H9 (cell line): ENCODE measurements at regions not wholly inside any gene's neighbourhood (a gene's known extent, or its start where the extent isn't known, plus 50 kb on each side); places are given as distances from the start of the nearest gene placed in this dataset.

Experiments
- DNase-seq: peaks from one replicate; pipeline ENCODE4 v3.0.0-alpha.2; 2017
- H2AFZ ChIP-seq: one replicate; pipeline ENCODE4 v1.6.1; 2013; ENCODE audit warnings: mild to moderate bottlenecking, low read length, control low read depth, moderate library complexity
- H2AK5ac ChIP-seq: 2 replicates; pipeline ENCODE4 v1.6.1; 2013; ENCODE audit warnings: low read length, control low read depth, mixed read lengths; ENCODE audit not compliant: insufficient read length
- H2BK120ac ChIP-seq: one replicate; pipeline ENCODE4 v1.6.1; 2013; ENCODE audit warnings: low read depth, mild to moderate bottlenecking, low read length, control low read depth, inconsistent platforms; ENCODE audit not compliant: poor library complexity, severe bottlenecking
- H2BK12ac ChIP-seq: 2 replicates; pipeline ENCODE4 v1.6.1; 2013; ENCODE audit warnings: low read length, control low read depth, mixed read lengths, low read depth; ENCODE audit not compliant: insufficient read length
- H2BK15ac ChIP-seq: 2 replicates; pipeline ENCODE4 v1.6.1; 2013; ENCODE audit warnings: low read depth, low read length, control low read depth
- H2BK20ac ChIP-seq: one replicate; pipeline ENCODE4 v1.6.1; 2013; ENCODE audit warnings: low read depth, mild to moderate bottlenecking, low read length, control low read depth, inconsistent platforms; ENCODE audit not compliant: poor library complexity, severe bottlenecking
- H2BK5ac ChIP-seq: 2 replicates; pipeline ENCODE4 v1.6.1; 2013; ENCODE audit warnings: low read length, control low read depth, mixed read lengths; ENCODE audit not compliant: insufficient read length
- H3K14ac ChIP-seq: 2 replicates; pipeline ENCODE4 v1.6.1; 2013; ENCODE audit warnings: low read length, control low read depth; ENCODE audit not compliant: insufficient read depth
- H3K18ac ChIP-seq: 2 replicates; pipeline ENCODE4 v1.6.1; 2013; ENCODE audit warnings: low read depth, mild to moderate bottlenecking, mixed read lengths, low read length, control low read depth; ENCODE audit not compliant: insufficient read length
- H3K23ac ChIP-seq: 2 replicates; pipeline ENCODE4 v1.6.1; 2013; ENCODE audit warnings: low read length, control low read depth, mixed read lengths, low read depth; ENCODE audit not compliant: insufficient read length
- H3K23me2 ChIP-seq: 2 replicates; pipeline ENCODE4 v1.6.1; 2013; ENCODE audit warnings: low read depth, mild to moderate bottlenecking, mixed read lengths, low read length, control low read depth; ENCODE audit not compliant: insufficient read length, poor library complexity, severe bottlenecking
- H3K27ac ChIP-seq: 2 replicates; pipeline ENCODE4 v1.5.1; 2013; ENCODE audit warnings: low read length, control low read depth, mixed read lengths, low read depth; ENCODE audit not compliant: insufficient read length
- H3K27me3 ChIP-seq: 2 replicates; pipeline ENCODE4 v1.6.1; 2013; ENCODE audit warnings: low read length, control low read depth, inconsistent platforms; ENCODE audit not compliant: insufficient read depth
- H3K4ac ChIP-seq: 2 replicates; pipeline ENCODE4 v1.6.1; 2013; ENCODE audit warnings: low read depth, mild to moderate bottlenecking, control low read depth, inconsistent platforms, low read length, moderate library complexity
- H3K4me1 ChIP-seq: 2 replicates; pipeline ENCODE4 v1.6.1; 2013; ENCODE audit warnings: low read length, control low read depth, inconsistent platforms; ENCODE audit not compliant: insufficient read depth
- H3K4me2 ChIP-seq: 2 replicates; pipeline ENCODE4 v1.6.1; 2013; ENCODE audit warnings: low read length, control low read depth, mixed read lengths; ENCODE audit not compliant: insufficient read length, insufficient read depth
- H3K56ac ChIP-seq: 2 replicates; pipeline ENCODE4 v1.6.1; 2013; ENCODE audit warnings: low read depth, mild to moderate bottlenecking, mixed read lengths, low read length, control low read depth; ENCODE audit not compliant: insufficient read length
- H3K79me1 ChIP-seq: 2 replicates; pipeline ENCODE4 v1.6.1; 2013; ENCODE audit warnings: low read depth, mild to moderate bottlenecking, moderate library complexity, low read length, control low read depth, inconsistent platforms; ENCODE audit not compliant: insufficient read depth, poor library complexity, severe bottlenecking
- H3K79me2 ChIP-seq: 2 replicates; pipeline ENCODE4 v1.6.1; 2013; ENCODE audit warnings: low read length, control low read depth, inconsistent platforms; ENCODE audit not compliant: insufficient read depth
- H3K9ac ChIP-seq: 2 replicates; pipeline ENCODE4 v1.6.1; 2013; ENCODE audit warnings: low read length, control low read depth, mixed read lengths; ENCODE audit not compliant: insufficient read length; ENCODE audit errors: extremely low read depth
- H3K9me3 ChIP-seq: one replicate; pipeline ENCODE4 v1.6.1; 2013; ENCODE audit warnings: low read depth, low read length, inconsistent platforms; ENCODE audit not compliant: control insufficient read depth
- H3T11ph ChIP-seq: one replicate; pipeline ENCODE4 v1.6.1; 2013; ENCODE audit warnings: mild to moderate bottlenecking, low read length, control low read depth, inconsistent platforms
- H4K20me1 ChIP-seq: one replicate; pipeline ENCODE4 v1.6.1; 2013; ENCODE audit not compliant: control insufficient read depth, insufficient read length, insufficient read depth
- H4K5ac ChIP-seq: 2 replicates; pipeline ENCODE4 v1.6.1; 2013; ENCODE audit warnings: low read depth, mild to moderate bottlenecking, mixed read lengths, low read length, control low read depth; ENCODE audit not compliant: insufficient read length
- H4K8ac ChIP-seq: replicated peaks from 2 replicates; pipeline ENCODE4 v1.6.1; 2013; ENCODE audit warnings: low read length, control low read depth, mixed read lengths, low read depth; ENCODE audit not compliant: insufficient read length
- H4K91ac ChIP-seq: 2 replicates; pipeline ENCODE4 v1.6.1; 2013; ENCODE audit warnings: low read depth, mild to moderate bottlenecking, moderate library complexity, mixed read lengths, low read length, control low read depth; ENCODE audit not compliant: insufficient read length
- H3K27ac Mint-ChIP-seq, 3 experiments: 2 replicates in 2 of 3; 3 replicates in 1 of 3; pipeline ENCODE4 v1.8.0; 2020 to 2021; ENCODE audit warnings: mixed read lengths in 3 of 3, mild to moderate bottlenecking in 1 of 3, moderate library complexity in 1 of 3
- H3K27me3 Mint-ChIP-seq: 2 replicates; pipeline ENCODE4 v1.8.0; 2021; ENCODE audit warnings: low read depth, mild to moderate bottlenecking, moderate library complexity, mixed read lengths
- H3K36me3 Mint-ChIP-seq, 3 experiments: 2 replicates in 2 of 3; 3 replicates in 1 of 3; pipeline ENCODE4 v1.8.0; 2020 to 2021; ENCODE audit warnings: low read depth in 3 of 3, mixed read lengths in 3 of 3; ENCODE audit not compliant: insufficient read depth in 1 of 3
- H3K4me1 Mint-ChIP-seq, 2 experiments: 2 replicates each; pipeline ENCODE4 v1.8.0; 2020; ENCODE audit warnings: mixed read lengths in 2 of 2
- H3K4me3 Mint-ChIP-seq, 2 experiments: 2 replicates in 1 of 2; 3 replicates in 1 of 2; pipeline ENCODE4 v1.8.0; 2020 to 2021; ENCODE audit warnings: mild to moderate bottlenecking in 2 of 2, mixed read lengths in 2 of 2, moderate library complexity in 1 of 2
- H3K9me3 Mint-ChIP-seq, 2 experiments: 2 replicates in 1 of 2; 3 replicates in 1 of 2; pipeline ENCODE4 v1.8.0; 2020; ENCODE audit warnings: mild to moderate bottlenecking in 2 of 2, mixed read lengths in 2 of 2, moderate library complexity in 1 of 2
- WGBS: extraction: QIAGEN DNeasy Blood & Tissue Kit; methylation state at CpG from one replicate; pipeline ENCODE4 v1.1.7; 2013; ENCODE audit warnings: missing lambda C conversion rate, low lambda C conversion rate, mixed read lengths; ENCODE audit not compliant: insufficient read length; ENCODE audit errors: extremely low coverage; 5-methylcytosine and 5-hydroxymethylcytosine counted together
- TF ChIP-seq, protein P1 (sequence below): fragments of 200-600 bp; sonication (generic); conservative IDR thresholded peaks from 3 replicates; pipeline ENCODE4 v1.8.0; 2021; ENCODE audit warnings: antibody characterized with exemption, mild to moderate bottlenecking

DNA sequence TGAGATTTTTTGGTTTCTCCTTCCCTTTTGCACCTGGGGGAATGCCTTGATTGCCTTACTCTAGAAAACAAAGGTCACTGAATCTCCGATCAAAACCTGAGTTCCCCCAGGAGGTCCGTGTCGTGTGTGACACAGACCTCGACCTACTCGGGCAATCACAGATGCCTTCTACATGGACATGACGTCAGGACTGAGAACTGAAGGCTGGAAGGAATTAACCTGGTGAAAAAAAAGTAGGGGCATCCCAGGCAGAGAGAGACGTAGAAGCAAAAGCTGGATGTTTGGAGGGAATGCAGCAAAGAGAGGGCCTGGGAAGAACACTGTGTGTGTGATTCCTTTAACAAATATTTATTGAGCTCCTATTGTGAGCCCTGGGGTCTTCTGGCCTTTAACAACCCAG, 178.0 kb downstream of the PRDM2 start:
- no CpG with 5 or more reads among the region's 7 CpGs for WGBS
- Mint-ChIP-seq H3K4me3 (no peak overlapping the region), H3K9me3 (peaks cover 6% of the 10 kb centered on the region in 2 experiments; a peak in 4 of 5 replicates), H3K27ac (no peak overlapping the region), H3K4me1 (0 out of 4 replicates have a peak, but pooled peaks cover 0 to 3% of the 10 kb centered on the region in 2 experiments), H3K36me3 (peaks cover 0 to 4% (median 0%) of the 10 kb centered on the region in 3 experiments; a peak in 2 of 7 replicates), H3K27me3 (peaks cover 64% of the 10 kb centered on the region)
- TF ChIP-seq, protein P1, sequence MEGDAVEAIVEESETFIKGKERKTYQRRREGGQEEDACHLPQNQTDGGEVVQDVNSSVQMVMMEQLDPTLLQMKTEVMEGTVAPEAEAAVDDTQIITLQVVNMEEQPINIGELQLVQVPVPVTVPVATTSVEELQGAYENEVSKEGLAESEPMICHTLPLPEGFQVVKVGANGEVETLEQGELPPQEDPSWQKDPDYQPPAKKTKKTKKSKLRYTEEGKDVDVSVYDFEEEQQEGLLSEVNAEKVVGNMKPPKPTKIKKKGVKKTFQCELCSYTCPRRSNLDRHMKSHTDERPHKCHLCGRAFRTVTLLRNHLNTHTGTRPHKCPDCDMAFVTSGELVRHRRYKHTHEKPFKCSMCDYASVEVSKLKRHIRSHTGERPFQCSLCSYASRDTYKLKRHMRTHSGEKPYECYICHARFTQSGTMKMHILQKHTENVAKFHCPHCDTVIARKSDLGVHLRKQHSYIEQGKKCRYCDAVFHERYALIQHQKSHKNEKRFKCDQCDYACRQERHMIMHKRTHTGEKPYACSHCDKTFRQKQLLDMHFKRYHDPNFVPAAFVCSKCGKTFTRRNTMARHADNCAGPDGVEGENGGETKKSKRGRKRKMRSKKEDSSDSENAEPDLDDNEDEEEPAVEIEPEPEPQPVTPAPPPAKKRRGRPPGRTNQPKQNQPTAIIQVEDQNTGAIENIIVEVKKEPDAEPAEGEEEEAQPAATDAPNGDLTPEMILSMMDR, result no peak
- Histone ChIP-seq H4K20me1 (no peaks in the 10 kb centered on the region), H3K4me2 (no peak overlapping the region), H4K91ac (no peak overlapping the region), H3K18ac (no peak overlapping the region), H3K79me2 (no peaks in the 10 kb centered on the region), H3K27me3 (no peaks in the 10 kb centered on the region), H3K14ac (no peak overlapping the region), H3T11ph (no peak overlapping the region), H2BK12ac (no peak overlapping the region), H3K9me3 (no peaks in the 10 kb centered on the region), H4K5ac (no peak overlapping the region), H2BK120ac (no peak overlapping the region), H2AFZ (no peak overlapping the region), H2BK15ac (no peak overlapping the region), H3K4ac (no peak overlapping the region), H3K9ac (no peak overlapping the region), H3K79me1 (no peaks in the 10 kb centered on the region), H2AK5ac (no peak overlapping the region), H3K4me1 (no peaks in the 10 kb centered on the region), H2BK5ac (no peak overlapping the region), H2BK20ac (no peak overlapping the region), H3K23me2 (no peaks in the 10 kb centered on the region), H3K27ac (no peak overlapping the region), H3K56ac (no peak overlapping the region), H4K8ac (no peak overlapping the region), H3K23ac (no peak overlapping the region)
- DNase-seq, result no peak
